ENCODE measurements at regions not wholly inside any gene's neighbourhood (a gene's known extent, or its start where the extent isn't known, plus 50 kb on each side); places are given as distances from the start of the nearest gene placed in this dataset.

DNA sequence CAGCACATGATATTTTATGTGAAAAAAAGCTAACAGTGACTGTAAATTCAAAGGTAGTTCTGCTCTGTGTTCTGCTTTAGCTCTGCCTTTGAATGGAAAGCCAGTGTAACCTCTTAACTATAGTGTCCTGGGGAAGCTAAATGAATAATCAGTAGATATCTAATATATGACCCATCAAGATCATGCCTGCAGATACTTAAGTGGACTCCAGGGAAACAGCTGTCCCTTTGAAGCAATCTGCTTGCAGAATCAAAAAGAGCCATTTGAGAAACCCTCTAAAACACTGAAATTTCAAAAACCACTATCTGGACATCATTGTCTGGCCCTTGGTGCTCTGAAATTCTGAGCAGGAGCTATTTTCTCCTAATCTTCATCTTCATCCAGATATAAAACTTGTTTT is 104.2 kb upstream of the ADGRL4 start:
- H3K27me3 Mint-ChIP-seq (ENCODE audit: low read depth in 3 of 3), result no peaks in the 10 kb centered on the region
- H3K27ac Mint-ChIP-seq, result no peak overlapping the region
- intact Hi-C loops (cut with micrococcal nuclease), result no loop called here
- H3K4me1 Mint-ChIP-seq, result no peaks in the 10 kb centered on the region
- no peaks in the 10 kb centered on the region for H3K36me3 ChIP-seq (replicated peaks in 1 of 2; ENCODE audit: control insufficient read depth in 1 of 2, insufficient read depth in 2 of 2, low read length in 2 of 2)
- H3K27ac ChIP-seq (ENCODE audit: low read depth in 1 of 2, low read length in 2 of 2), result no peak overlapping the region
- H3K36me3 Mint-ChIP-seq, result no peaks in the 10 kb centered on the region
- no peak overlapping the region for H2AFZ ChIP-seq (ENCODE audit: insufficient read depth, low read depth, low read length, poor library complexity, severe bottlenecking)
- H3K4me3 ChIP-seq (replicated peaks in 1 of 3; ENCODE audit: low read depth in 2 of 3, low read length in 3 of 3), result no peak overlapping the region
- DNase-seq, result no peak
- H3K79me2 ChIP-seq (ENCODE audit: insufficient read depth, low read length), result no peaks in the 10 kb centered on the region
- no peaks in the 10 kb centered on the region for H4K20me1 ChIP-seq (ENCODE audit: insufficient read depth, low read length)
- TF ChIP-seq, protein P1, sequence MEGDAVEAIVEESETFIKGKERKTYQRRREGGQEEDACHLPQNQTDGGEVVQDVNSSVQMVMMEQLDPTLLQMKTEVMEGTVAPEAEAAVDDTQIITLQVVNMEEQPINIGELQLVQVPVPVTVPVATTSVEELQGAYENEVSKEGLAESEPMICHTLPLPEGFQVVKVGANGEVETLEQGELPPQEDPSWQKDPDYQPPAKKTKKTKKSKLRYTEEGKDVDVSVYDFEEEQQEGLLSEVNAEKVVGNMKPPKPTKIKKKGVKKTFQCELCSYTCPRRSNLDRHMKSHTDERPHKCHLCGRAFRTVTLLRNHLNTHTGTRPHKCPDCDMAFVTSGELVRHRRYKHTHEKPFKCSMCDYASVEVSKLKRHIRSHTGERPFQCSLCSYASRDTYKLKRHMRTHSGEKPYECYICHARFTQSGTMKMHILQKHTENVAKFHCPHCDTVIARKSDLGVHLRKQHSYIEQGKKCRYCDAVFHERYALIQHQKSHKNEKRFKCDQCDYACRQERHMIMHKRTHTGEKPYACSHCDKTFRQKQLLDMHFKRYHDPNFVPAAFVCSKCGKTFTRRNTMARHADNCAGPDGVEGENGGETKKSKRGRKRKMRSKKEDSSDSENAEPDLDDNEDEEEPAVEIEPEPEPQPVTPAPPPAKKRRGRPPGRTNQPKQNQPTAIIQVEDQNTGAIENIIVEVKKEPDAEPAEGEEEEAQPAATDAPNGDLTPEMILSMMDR (IDR thresholded peaks at IDR 0.05), result no peak
- H3K9me3 Mint-ChIP-seq, result peaks cover 0 to 15% (median 6%) of the 10 kb centered on the region in 7 donors
- H3K9ac ChIP-seq (ENCODE audit: insufficient read depth, low read length, poor library complexity, severe bottlenecking), result no peak overlapping the region
- no peak overlapping the region for H3K4me3 Mint-ChIP-seq
- H3K9me3 ChIP-seq (replicated peaks in 1 of 2; ENCODE audit: control insufficient read depth in 1 of 2, insufficient read depth in 1 of 2, low read length in 2 of 2), result peaks cover 7 to 8% of the 10 kb centered on the region in 2 donors
- H3K4me2 ChIP-seq (replicated peaks; ENCODE audit: extremely low read depth, low read length, poor library complexity, severe bottlenecking), result no peak overlapping the region
- no peaks in the 10 kb centered on the region for H3K4me1 ChIP-seq (ENCODE audit: control insufficient read depth in 1 of 2, insufficient read depth in 2 of 2, low read length in 2 of 2)
- H3K27me3 ChIP-seq (ENCODE audit: control insufficient read depth in 2 of 2, insufficient read depth in 2 of 2, low read length in 2 of 2), result no peaks in the 10 kb centered on the region

DNA sequence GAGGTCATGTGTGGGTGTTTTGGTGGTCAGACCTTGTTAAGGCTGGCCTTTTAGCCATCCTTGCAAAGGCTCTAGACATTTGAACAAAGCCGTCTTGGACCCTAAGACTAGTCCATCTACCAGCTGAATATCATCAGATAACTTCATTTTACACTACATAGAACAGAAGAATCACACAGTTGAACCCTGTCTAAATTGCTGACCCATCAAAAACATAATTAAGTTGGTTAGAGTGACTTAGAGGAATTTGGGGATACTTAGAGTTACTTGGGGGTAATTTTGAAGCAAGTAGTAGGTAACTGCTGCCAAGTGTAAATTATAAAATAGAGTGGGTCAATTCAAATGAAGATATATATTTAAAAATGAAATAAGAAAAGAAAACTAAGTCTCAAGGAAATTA is 102.9 kb upstream of the ADGRL4 start:
- H3K27ac ChIP-seq (ENCODE audit: low read depth in 1 of 2, low read length in 2 of 2), result no peak overlapping the region
- TF ChIP-seq, protein P1 (IDR thresholded peaks at IDR 0.05), result no peak
- no peak overlapping the region for H3K4me2 ChIP-seq (replicated peaks; ENCODE audit: extremely low read depth, low read length, poor library complexity, severe bottlenecking)
- no peaks in the 10 kb centered on the region for H3K27me3 Mint-ChIP-seq (ENCODE audit: low read depth in 3 of 3)
- peaks cover 8% of the 10 kb centered on the region in 2 donors for H3K9me3 ChIP-seq (replicated peaks in 1 of 2; ENCODE audit: control insufficient read depth in 1 of 2, insufficient read depth in 1 of 2, low read length in 2 of 2)
- no peaks in the 10 kb centered on the region for H4K20me1 ChIP-seq (ENCODE audit: insufficient read depth, low read length)
- no peaks in the 10 kb centered on the region for H3K79me2 ChIP-seq (ENCODE audit: insufficient read depth, low read length)
- DNase-seq, result no peak
- intact Hi-C loops (cut with micrococcal nuclease), result no loop called here
- no peaks in the 10 kb centered on the region for H3K27me3 ChIP-seq (ENCODE audit: control insufficient read depth in 2 of 2, insufficient read depth in 2 of 2, low read length in 2 of 2)
- no peaks in the 10 kb centered on the region for H3K4me1 Mint-ChIP-seq
- H2AFZ ChIP-seq (ENCODE audit: insufficient read depth, low read depth, low read length, poor library complexity, severe bottlenecking), result no peak overlapping the region
- H3K36me3 ChIP-seq (replicated peaks in 1 of 2; ENCODE audit: control insufficient read depth in 1 of 2, insufficient read depth in 2 of 2, low read length in 2 of 2), result no peaks in the 10 kb centered on the region
- H3K4me3 Mint-ChIP-seq, result no peak overlapping the region
- WGBS (ENCODE audit: insufficient coverage), result no CpG with 5 or more reads among the region's 1 CpG
- H3K27ac Mint-ChIP-seq, result no peak overlapping the region
- no peak overlapping the region for H3K4me3 ChIP-seq (replicated peaks in 1 of 3; ENCODE audit: low read depth in 2 of 3, low read length in 3 of 3)
- H3K36me3 Mint-ChIP-seq, result no peaks in the 10 kb centered on the region
- H3K9ac ChIP-seq (ENCODE audit: insufficient read depth, low read length, poor library complexity, severe bottlenecking), result no peak overlapping the region
- H3K4me1 ChIP-seq (ENCODE audit: control insufficient read depth in 1 of 2, insufficient read depth in 2 of 2, low read length in 2 of 2), result no peaks in the 10 kb centered on the region
- peaks cover 0 to 15% (median 6%) of the 10 kb centered on the region in 7 donors for H3K9me3 Mint-ChIP-seq
